Endothelial cell (in vitro differentiated cells): ENCODE measurements at regions not wholly inside any gene's neighbourhood (a gene's known extent, or its start where the extent isn't known, plus 50 kb on each side); places are given as distances from the start of the nearest gene placed in this dataset.

Source experiments
- DNase-seq: peaks from one replicate; pipeline ENCODE4 v3.0.0; 2021; ENCODE audit warnings: low spot score
- H3K27ac Mint-ChIP-seq: one replicate; pipeline ENCODE4 v1.8.0; 2021; ENCODE audit warnings: mixed read lengths, inconsistent platforms; ENCODE audit not compliant: unreplicated experiment
- H3K27me3 Mint-ChIP-seq: one replicate; pipeline ENCODE4 v1.8.0; 2021; ENCODE audit warnings: mild to moderate bottlenecking, moderate library complexity, mixed read lengths, inconsistent platforms; ENCODE audit not compliant: unreplicated experiment
- H3K36me3 Mint-ChIP-seq: one replicate; pipeline ENCODE4 v1.8.0; 2021; ENCODE audit warnings: mild to moderate bottlenecking, low read depth, mixed read lengths, inconsistent platforms; ENCODE audit not compliant: unreplicated experiment
- H3K4me1 Mint-ChIP-seq: one replicate; pipeline ENCODE4 v1.8.0; 2021; ENCODE audit warnings: mild to moderate bottlenecking, mixed read lengths, inconsistent platforms; ENCODE audit not compliant: unreplicated experiment
- H3K4me3 Mint-ChIP-seq: one replicate; pipeline ENCODE4 v1.8.0; 2021; ENCODE audit warnings: mild to moderate bottlenecking, mixed read lengths, inconsistent platforms; ENCODE audit not compliant: unreplicated experiment
- H3K9me3 Mint-ChIP-seq: one replicate; pipeline ENCODE4 v1.8.0; 2021; ENCODE audit warnings: mixed read lengths, inconsistent platforms; ENCODE audit not compliant: unreplicated experiment
- CTCF ChIP-seq: fragments of 200-600 bp; sonication (generic); IDR thresholded peaks from one replicate; pipeline ENCODE4 v1.5.0; 2021; ENCODE audit warnings: antibody characterized with exemption; ENCODE audit not compliant: unreplicated experiment

- peaks cover 23% of the 10 kb centered on the region for H3K4me1 Mint-ChIP-seq
- no peak overlapping the region for H3K4me3 Mint-ChIP-seq
- no peaks in the 10 kb centered on the region for H3K9me3 Mint-ChIP-seq
- TF ChIP-seq CTCF: no peak
- no peak overlapping the region for H3K27ac Mint-ChIP-seq
- H3K27me3 Mint-ChIP-seq: peaks cover 5% of the 10 kb centered on the region
- DNase-seq: no peak
- H3K36me3 Mint-ChIP-seq: no peaks in the 10 kb centered on the region
Observed at GRCh38 chr15:70244978-70245542, 147.3 kb upstream of the TLE3 start.

- peaks cover 3% of the 10 kb centered on the region for H3K27me3 Mint-ChIP-seq
- no peak for DNase-seq
- no peak overlapping the region for H3K4me3 Mint-ChIP-seq
- no peaks in the 10 kb centered on the region for H3K36me3 Mint-ChIP-seq
- peaks cover 18% of the 10 kb centered on the region for H3K4me1 Mint-ChIP-seq
- no peaks in the 10 kb centered on the region for H3K9me3 Mint-ChIP-seq
- no peak overlapping the region for H3K27ac Mint-ChIP-seq
- TF ChIP-seq CTCF: no peak
Observed at GRCh38 chr15:70243686-70244540, 146.2 kb upstream of the TLE3 start.

GRCh38 chr15:70242951-70243685 is 145.4 kb upstream of the TLE3 start:
- Mint-ChIP-seq H3K4me3 (no peak overlapping the region), H3K27ac (no peak overlapping the region), H3K4me1 (peaks cover 13% of the 10 kb centered on the region), H3K9me3 (no peaks in the 10 kb centered on the region), H3K36me3 (no peaks in the 10 kb centered on the region), H3K27me3 (peaks cover 2% of the 10 kb centered on the region)
- DNase-seq: no peak
- TF ChIP-seq CTCF: no peak

- no peak for DNase-seq
- H3K4me1 Mint-ChIP-seq: peaks cover 11% of the 10 kb centered on the region
- H3K4me3 Mint-ChIP-seq: no peak overlapping the region
- no peak for TF ChIP-seq CTCF
- peaks cover 2% of the 10 kb centered on the region for H3K27me3 Mint-ChIP-seq
- H3K9me3 Mint-ChIP-seq: no peaks in the 10 kb centered on the region
- H3K36me3 Mint-ChIP-seq: no peaks in the 10 kb centered on the region
- no peak overlapping the region for H3K27ac Mint-ChIP-seq
Observed at GRCh38 chr15:70241561-70242320, 144.0 kb upstream of the TLE3 start.
